Left ventricle myocardium superior (tissue), 1 donor: ENCODE measurements at regions not wholly inside any gene's neighbourhood (a gene's known extent, or its start where the extent isn't known, plus 50 kb on each side); places are given as distances from the start of the nearest gene placed in this dataset.

Source experiments
- ATAC-seq: fragments of 200-7000 bp; cut with Tn5 transposase; one replicate; pipeline ENCODE4 v1.9.1; 2020; ENCODE audit warnings: mild to moderate bottlenecking, moderate library complexity
- DNase-seq: peaks from one replicate; pipeline ENCODE4 v3.0.0-alpha.2; 2020
- intact Hi-C: fragments of 100-400 bp; cut with micrococcal nuclease; formaldehyde crosslinking; loops from one replicate; pipeline ENCODE4 v1.11.0; 2022
- donor health status: DM: no; HTN: yes; CAD: no; lungs with severe emphysema.

DNA sequence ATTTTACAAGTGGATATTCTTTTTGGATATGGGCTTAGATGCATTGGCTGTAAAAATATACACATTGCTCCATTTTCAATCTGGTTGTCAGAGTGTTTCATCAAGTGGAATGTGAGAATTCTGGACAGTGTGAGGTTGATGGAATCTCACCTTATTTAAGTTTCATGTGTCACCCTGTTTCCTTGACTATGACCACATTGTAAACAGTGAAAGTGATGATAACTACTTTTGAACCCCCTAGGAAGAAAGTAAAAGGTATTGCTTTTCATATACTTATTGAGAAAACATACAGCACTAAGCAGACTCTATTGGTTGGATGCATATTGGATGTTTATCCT lies 490.5 kb upstream of the RAG2 start:
- ATAC-seq (no peak), DNase-seq (no peak)
- intact Hi-C loops: no loop called here

- intact Hi-C loops: no loop called here
- DNase-seq (no peak), ATAC-seq (no peak)
These were observed 489.9 kb upstream of the RAG2 start for GRCh38 chr11:37087650-37088572.

GRCh38 chr11:37078521-37078920 lies 480.5 kb upstream of the RAG2 start:
- DNase-seq (no peak), ATAC-seq (no peak)
- intact Hi-C loops: no loop called here

GRCh38 chr11:37076866-37077265 lies 478.8 kb upstream of the RAG2 start:
- DNase-seq: no peak
- ATAC-seq: no peak
- intact Hi-C loops: no loop called here

DNA sequence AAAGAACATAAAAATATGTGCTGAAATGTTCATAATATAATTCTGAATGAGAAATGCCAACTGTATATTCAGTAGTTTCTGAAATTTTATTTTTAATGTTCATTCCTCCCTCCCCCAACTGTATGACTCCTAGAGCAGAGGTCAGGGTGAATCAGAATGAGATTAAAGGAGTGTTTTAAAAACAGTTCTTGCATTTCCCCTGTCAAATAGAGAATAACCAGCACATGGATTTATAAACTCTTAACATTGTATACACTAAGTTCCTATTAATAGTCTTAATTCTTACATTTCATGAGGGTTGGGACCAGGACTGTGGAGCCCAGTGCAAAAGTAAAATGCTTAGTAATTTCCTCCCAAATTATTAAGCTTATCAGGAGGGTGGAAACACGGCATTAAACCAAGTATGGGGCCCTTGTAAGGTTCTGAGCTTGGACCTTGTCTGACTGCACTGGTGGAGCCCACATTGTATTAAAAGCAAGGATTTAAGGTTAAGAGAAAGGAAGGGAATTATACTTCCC lies 474.6 kb upstream of the RAG2 start:
- ATAC-seq (no peak), DNase-seq (no peak)
- intact Hi-C loops: no loop called here

DNA sequence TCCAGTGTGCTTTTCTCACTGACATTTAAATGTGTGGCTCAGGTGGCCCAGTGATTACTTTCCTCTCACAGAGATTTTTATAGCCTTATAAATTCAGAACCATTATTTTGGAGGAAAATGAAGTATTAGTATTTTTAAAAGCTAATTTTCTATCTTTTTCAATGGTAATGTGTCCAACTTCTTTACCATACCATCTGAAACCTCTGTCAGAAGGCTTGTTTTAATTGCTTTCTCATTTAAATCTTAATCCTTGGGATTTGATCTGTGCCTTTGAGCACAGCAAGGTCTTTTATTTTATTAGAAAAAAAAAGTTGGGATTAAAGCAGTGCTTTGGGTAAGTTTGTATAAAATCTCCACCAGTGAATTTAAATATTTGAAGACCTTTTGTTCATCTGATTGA lies 452.3 kb upstream of the RAG2 start:
- ATAC-seq: no peak
- intact Hi-C loops: no loop called here

DNA sequence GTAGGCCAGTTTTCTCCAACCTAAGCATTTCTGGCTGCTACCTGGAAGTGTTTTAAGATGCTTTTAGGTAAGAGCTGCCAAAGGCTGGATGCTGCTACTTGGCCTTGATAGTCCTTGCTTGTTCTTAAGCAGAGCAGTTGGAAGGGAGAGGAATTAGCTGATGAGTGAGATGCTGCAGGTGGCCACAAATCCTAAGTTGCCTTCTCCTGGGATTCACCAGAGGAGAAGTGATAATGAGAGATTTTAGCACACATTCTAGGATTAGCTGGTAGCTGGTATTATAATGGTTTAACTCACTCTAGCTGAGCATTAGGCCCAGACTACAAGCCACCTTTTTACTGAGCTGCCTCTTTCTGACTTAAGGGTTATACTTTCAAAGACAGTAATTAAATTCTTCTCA lies 442.9 kb upstream of the RAG2 start:
- no peak for DNase-seq
- intact Hi-C loops: loop anchor here (5.0 to 10.0 kb wide), 2 partner anchors 56 to 1026 kb away; no protein-coding TSS in a partner anchor
- ATAC-seq: no peak

More for the DNA sequence above, 452.3 kb upstream of the RAG2 start:
- DNase-seq: no peak

- intact Hi-C loops: no loop called here
- ATAC-seq (no peak), DNase-seq (no peak)
These were observed 440.9 kb upstream of the RAG2 start for GRCh38 chr11:37038911-37039310.

GRCh38 chr11:37026741-37027140 lies 428.7 kb upstream of the RAG2 start:
- DNase-seq (no peak), ATAC-seq (no peak)
- intact Hi-C loops: no loop called here

- DNase-seq (no peak), ATAC-seq (no peak)
- intact Hi-C loops: no loop called here
These were observed 428.3 kb upstream of the RAG2 start for GRCh38 chr11:37026326-37026725.

DNA sequence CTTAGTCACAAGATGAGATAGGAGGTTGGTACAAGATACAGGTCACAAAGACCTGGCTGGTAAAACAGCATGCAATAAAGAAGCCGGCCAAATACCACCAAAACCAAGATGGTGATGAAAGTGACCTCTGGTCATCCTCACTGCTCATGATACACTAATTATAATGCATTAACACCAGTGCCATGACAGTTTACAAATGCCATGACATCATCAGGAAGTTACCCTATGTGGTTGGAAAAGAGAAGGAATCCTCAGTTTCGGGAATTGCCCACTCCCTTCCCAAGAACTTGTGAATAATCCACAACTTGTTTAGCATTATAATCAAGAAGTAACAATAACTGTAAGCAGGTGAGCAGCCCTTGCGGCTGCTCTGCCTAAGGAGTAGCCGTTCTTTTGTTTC lies 408.5 kb upstream of the RAG2 start:
- DNase-seq: no peak
- intact Hi-C loops: no loop called here
- ATAC-seq: no peak

- DNase-seq: no peak
These were observed 404.8 kb upstream of the RAG2 start for GRCh38 chr11:37002831-37003230.

GRCh38 chr11:36997656-36998055 lies 399.6 kb upstream of the RAG2 start:
- ATAC-seq (no peak), DNase-seq (no peak)
- intact Hi-C loops: no loop called here

More at GRCh38 chr11:37002831-37003230, 404.8 kb upstream of the RAG2 start:
- intact Hi-C loops: no loop called here
- ATAC-seq: no peak

- intact Hi-C loops: no loop called here
- ATAC-seq (no peak), DNase-seq (no peak)
These were observed 398.8 kb upstream of the RAG2 start for GRCh38 chr11:36996795-36997194.

DNA sequence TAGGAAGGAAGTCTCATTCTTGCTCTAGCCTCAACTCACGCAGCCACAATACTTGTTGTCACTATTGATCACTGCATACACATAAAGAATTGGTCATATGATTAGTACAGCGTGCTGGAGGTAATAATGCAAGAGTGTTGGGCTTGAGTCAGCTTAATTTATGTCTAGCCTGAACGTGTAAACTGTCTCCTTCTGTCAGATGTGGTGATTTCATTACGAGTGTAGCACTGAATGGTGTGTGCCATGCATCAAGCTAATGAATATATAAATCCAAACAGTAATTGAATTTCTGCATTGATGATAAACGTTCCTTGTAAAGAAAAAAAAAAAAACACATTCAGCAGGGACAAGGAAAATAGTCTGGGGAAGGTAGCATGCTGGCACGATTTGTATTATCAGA lies 396.2 kb upstream of the RAG2 start:
- ATAC-seq: no peak
- intact Hi-C loops: no loop called here
- DNase-seq: no peak

DNA sequence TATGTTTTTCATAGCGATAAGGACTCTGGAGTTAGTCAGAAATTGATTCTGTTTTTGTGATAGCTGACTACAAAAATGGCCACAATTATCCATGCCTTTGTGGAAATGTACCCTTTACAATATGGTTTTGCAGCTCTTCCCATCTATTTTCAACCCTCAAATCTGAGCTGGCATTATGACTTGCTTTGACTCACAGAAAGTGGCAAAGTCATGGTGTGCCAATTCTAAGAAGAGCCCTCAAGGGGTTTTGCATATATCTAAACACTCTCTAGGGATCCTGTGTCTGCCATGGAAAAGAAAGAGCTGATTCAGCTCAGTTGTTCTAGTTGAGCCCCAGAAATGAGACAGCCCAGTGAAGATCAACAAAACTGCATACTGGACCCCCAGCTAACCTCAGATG lies 390.5 kb upstream of the RAG2 start:
- no peak for ATAC-seq
- intact Hi-C loops: loop anchor here (10.0 kb wide), 1 partner anchor 56 kb away; no protein-coding TSS in a partner anchor

GRCh38 chr11:36985562-36985961 lies 387.5 kb upstream of the RAG2 start:
- no peak for DNase-seq
- intact Hi-C loops: loop anchor here (10.0 kb wide), 1 partner anchor 59 kb away; no protein-coding TSS in a partner anchor
- ATAC-seq: no peak

More for the DNA sequence above, 390.5 kb upstream of the RAG2 start:
- DNase-seq: no peak

GRCh38 chr11:36976741-36977140 lies 378.7 kb upstream of the RAG2 start:
- DNase-seq (peak; percentile 76), ATAC-seq (peak; percentile 96)
- intact Hi-C loops: no loop called here

GRCh38 chr11:36974771-36975170 lies 376.7 kb upstream of the RAG2 start:
- no peak for DNase-seq
- no peak for ATAC-seq
- intact Hi-C loops: no loop called here

DNA sequence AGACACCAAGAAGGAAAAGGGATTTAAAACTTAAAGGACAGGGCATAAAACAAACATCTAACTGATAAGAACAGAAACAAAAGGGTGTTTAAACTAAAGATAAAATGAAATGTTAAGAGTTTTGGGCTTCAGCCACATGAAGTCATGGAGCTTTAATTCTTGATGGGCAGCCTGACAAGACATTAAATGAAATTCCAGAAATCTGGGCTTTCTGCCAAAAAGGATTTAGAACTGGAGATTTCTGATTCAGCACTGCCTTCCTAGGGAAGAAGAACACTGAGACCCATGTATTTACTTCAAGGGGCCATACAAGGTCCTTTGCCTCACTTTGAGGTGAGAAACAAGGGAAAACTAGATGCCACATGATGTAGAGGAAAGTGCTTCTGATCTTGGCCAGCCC lies 355.9 kb upstream of the RAG2 start:
- ATAC-seq: no peak
- DNase-seq: no peak
- intact Hi-C loops: no loop called here
